GM21786 (cell line): ENCODE measurements at regions not wholly inside any gene's neighbourhood (a gene's known extent, or its start where the extent isn't known, plus 50 kb on each side); places are given as distances from the start of the nearest gene placed in this dataset.

Experiments
- ATAC-seq: cut with Tn5 transposase; IDR thresholded peaks from one replicate; pipeline ENCODE4 v1.9.1; 2021; ENCODE audit not compliant: unreplicated experiment

DNA sequence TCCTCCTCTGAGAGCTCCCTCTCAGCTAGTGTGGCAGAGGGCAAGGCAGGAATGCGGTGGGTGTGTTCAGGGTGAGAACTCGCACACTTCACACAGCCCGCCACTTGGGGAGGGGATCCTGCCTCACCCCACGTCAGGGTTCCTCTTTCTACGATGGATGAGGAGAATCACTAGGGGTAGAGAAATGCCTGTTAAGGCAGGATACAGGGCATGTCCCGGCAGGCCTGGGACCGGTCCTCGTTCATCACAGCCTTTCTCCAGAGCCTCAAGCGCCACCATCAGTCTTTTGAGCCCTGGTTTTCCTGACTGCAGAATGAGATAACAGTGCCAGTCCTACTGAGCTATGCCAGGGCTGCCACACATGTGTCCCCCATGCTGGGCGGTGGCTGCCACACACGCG, 546.7 kb upstream of the ADARB2 start:
- no peak for ATAC-seq

DNA sequence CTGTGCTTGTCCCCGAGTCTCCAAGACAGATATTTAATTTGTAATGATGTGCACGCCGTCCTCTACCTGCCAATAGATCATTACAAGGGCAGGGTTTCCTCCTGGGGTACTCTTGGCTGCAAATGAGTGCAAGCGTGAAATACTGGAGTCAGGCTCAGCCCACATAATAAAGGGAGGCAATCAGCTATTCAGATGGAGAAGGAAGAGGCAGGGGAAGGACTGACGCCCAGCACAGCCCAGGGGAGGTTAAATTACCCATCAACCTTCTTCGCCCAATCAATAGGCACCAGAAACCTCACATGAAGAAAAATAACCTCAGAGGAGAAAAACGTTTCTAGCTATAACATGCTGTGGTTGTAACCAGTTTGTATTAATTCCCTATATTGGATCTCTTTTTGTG, 544.9 kb upstream of the ADARB2 start:
- ATAC-seq = no peak

DNA sequence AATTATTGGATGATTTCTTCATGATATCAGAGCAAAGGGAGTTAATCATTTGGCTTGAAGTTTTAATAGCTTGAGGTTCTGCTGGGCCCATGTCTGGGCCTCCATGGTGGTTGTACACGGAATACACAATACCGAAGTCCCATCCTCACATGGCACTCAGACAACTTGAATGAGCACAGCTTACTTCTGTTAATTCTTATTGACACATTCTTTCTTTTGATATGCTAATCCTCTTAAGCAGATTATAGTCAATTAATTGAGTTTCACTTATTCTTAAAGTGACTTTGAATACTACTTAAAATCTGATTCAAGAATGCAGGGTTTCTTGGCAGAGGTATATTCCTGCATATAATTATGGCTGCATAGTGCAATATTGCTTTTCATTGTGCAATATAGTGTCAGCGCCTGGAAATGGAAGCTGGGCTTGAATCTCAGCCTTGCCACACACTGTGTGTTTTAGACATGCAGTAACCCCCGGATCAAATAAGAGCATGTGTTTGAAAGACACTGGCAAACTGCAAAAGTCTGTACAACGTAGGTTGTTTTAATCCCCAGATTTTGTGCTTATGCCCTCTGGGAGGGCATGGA, 543.5 kb upstream of the ADARB2 start:
- no peak for ATAC-seq

DNA sequence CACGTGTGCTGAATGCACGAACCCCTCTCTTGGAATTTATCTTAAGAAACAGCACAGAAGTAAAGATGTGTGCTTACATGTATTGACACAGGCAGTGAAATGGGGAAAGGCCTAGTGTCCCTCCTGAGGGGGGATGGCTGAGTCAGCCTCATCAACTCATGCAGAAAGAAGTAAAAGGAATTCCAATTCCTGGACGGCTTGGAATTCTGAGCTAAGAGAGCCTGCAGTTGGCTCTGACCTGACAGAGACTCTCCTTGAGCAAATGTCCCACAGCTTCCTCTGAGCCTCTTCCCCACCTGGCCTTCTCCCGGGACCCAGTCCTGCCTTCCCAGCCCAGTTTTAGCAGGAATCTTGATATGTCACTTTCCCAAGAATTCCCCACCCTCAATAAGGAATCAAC, 542.4 kb upstream of the ADARB2 start:
- ATAC-seq = no peak

DNA sequence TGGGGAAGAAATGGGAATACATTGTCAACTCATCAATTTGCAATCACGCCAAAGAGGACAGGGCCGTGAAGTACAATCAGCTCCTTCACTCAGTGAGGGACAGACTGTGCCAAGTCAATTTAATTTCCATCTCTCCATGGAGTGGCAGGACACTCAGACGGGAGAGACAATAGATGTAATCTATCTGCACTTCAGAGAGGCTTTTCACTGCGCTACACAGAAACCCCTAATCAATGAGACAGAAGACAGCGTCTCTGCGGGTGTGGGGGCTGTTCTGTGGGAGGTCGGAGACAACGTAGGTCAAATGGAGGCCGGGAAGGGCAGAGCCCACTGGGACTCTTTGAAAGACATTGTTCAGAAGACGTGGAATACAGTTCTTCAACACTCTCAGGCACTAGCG, 541.0 kb upstream of the ADARB2 start:
- ATAC-seq = no peak

DNA sequence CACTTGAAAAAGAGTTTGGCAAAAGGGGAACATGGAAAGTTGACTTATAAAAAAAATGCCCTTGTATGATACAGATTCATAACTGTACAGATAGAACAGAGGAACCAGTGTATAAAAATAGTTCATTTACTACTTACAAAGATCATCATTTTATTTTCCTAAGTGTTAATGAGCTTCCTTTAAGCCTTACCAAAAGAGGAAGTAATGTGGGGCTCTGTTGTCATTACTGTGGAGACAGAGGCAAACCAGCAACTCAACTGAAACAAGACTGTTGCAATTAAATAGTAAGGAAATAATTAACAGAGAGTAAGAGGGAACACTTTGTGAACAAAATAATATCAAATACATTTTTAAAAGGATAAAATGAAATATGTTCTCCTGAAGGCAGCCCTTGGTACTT, 526.2 kb upstream of the ADARB2 start:
- no peak for ATAC-seq

DNA sequence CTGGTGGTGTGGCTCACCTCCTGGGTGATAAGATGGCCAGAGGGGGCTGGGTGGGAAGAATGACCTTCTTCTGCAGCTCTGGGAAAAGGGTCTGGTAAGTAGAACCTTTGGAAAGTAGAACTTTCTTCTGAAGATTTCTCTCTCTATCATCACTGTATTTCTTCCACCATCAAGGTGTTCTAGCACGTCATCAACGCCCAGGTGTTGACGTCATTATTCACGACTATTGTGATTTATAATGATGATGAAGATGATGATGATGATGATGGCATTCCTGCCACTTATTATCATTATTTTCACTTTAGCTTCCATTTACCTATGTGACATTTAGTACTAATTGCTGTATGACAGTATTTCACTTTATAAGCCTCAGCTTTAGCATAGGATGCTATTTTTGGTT, 525.6 kb upstream of the ADARB2 start:
- no peak for ATAC-seq

DNA sequence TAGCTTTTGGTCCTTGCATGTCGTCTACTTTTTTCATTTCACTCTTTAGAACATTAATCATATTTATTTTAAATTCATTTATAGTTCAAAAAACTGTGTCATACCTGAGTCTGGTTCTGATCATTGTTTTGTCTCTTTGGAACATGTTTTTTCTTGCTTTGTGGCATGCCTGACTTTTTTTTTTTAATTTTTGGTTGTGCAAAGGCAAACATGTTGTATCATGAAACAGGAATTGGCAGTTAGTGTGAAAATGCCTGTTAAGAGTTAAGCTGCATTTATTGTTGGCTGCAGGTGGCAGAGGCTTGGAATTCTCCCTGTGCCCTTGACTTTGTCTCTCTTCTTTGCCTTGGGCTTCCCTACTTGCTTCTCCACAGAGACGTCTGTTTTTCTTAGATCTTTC, 525.0 kb upstream of the ADARB2 start:
- ATAC-seq = no peak

DNA sequence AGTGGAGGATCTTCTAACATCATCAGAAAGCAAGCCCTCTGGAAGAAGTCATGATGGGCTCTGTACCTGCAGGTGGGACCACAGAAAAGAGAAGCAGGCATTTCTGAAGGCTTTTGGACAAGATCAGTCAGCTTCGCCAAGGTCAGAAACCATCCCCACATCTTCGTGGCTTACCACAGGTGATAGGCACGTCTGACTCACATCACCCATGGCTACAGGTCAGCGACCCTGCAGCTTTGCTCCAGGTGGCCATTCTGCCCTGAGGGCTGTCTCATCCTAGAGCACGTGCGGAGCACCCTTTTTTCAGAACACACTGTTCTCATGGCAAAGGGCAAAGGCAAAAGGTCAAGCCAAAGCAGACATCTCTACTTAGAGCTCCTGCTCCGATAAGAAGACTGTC, 518.9 kb upstream of the ADARB2 start:
- ATAC-seq = no peak

DNA sequence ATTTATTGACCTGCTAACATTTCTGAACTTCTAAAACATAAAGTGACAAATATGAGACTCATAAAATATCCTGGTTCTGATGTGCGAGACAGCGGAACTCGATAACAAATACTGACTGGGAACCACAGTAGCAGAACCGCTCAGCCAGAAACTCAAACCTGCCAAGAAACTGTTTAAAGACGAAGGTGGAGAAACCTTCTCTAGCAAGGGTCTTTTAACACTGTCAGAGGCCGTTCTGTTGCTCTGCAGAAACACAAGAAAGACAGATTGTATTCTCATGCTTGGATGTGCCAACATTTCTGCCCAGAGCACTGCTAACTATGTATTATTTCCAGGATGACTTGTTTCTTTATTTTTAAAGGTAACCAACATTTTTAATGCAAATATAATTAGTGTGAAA, 514.8 kb upstream of the ADARB2 start:
- no peak for ATAC-seq

DNA sequence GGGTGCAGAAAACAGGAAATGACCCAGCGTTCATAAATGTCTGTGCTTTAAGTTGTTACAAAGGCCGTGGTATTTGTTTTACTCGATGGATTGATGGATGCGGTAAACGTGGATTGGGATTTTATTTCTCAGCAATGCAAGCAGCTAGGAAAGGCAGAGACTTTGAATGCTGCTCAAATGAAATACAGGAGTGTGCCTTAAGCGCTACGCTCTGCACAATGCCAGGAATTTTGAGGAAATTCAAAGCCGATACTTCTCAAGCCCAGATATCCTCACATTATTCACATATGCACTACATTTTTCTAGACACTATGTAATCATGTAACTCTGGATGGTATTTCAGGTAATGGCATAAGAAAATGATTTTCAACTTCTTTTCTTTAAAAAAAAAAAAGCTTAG, 514.3 kb upstream of the ADARB2 start:
- ATAC-seq = no peak

DNA sequence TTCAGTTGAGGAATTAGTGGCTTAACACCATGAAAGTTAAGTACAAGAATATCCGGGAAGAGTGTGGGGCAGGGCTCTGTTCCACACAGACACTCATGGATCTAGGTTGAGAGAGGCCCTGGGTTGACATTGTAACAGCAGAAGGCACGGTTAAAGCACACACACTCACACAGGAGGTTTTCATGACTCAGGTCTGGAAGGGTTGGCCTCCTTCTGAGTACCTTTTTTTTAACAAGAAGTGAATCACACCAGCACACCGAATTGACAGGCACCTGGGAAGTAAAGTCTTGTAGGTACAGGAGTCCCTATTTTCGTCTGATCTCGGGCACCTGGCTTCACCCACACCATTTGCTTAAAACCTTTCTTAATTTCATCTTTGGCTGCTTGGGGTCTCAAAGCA, 509.4 kb upstream of the ADARB2 start:
- ATAC-seq = no peak

DNA sequence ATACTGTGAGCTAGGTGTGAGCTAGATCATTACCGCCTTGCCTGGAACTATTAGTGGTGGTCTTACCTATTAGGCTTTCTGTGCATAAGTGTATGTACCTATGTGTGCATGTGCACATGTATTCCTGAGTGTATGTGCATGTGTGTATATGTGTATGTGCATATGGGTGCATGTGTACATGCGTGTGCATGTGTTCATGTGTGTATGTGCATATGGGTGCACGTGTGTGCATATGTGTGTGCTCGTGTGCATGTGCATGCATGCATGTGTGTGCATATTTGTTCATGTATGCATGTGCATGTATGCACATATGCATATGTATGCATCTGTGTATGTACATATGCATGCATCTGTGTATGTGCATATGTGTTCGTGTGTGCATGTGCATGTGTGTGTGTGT, 508.3 kb upstream of the ADARB2 start:
- no peak for ATAC-seq

DNA sequence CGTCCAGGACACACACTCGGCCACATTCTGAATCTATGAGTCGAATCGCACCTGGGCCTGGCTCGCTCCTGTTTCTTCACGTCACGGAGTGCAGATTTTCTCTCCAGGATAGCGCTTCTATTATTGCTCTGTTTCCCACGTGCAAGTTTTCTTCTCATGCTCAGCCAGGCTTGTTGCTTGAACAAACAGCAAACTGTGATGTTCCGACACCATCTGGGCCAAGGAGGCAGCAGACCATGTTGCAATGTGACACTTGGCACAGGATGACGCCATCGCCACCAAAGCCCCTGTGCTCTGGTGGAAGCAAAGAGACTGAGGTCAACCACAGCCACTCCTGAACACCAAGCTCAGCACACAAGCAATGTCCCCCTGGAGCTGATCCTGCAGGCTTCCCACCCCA, 507.1 kb upstream of the ADARB2 start:
- no peak for ATAC-seq

DNA sequence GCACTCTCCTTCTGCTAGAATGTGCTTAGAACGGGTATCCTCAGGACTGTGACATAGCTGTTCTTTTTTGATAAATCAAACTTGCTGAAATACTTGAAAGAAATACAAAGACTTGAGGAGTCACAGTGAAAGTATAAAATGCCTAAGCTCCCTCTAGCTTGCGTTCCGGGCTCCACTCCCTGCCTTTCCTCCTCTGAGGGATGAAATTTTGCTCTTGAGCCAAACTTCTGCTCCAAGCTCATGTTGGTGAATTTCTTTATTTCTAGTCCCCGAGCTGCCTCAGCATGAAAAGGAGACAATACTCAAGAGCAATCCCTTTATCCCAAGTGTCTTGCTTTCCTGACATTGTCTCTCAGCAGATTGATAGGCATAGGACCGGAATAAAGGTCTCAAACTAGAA, 499.6 kb upstream of the ADARB2 start:
- no peak for ATAC-seq

DNA sequence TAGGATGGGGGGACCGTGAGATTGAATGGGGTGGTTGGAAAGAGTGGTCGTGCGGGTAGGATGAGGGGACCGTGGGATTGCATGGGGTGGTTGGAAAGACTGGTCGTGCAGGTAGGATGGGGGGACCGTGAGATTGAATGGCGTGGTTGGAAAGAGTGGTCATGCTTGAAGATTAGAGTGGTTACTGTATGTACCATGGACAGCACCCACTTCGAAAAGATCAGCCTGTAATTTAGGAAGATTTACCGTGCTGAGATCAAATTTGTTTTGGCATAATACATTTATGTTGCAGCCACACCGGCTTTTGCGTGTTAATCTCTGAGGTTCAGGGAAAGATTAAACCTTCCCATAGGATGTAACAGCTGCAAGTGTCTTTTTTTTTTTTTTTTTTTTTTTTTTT, 495.2 kb upstream of the ADARB2 start:
- ATAC-seq = no peak

DNA sequence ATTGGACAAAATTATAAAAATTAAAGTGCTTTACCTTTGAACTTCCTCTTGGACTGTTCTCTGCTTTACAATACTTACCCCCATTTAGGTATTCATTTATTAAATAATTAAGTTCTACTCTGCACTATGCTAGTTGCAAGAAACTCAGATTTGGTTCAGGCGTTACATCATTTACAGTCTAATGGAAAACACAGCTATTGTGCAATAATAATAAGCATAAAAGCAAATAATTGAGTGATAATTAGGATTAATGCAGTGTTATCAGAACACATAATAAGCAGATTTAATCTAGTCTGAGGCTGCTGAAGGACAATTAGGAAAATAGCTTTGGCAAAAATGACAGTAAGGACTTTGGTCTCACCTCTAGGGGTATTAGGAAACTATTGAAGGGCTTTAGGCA, 493.2 kb upstream of the ADARB2 start:
- ATAC-seq = no peak

DNA sequence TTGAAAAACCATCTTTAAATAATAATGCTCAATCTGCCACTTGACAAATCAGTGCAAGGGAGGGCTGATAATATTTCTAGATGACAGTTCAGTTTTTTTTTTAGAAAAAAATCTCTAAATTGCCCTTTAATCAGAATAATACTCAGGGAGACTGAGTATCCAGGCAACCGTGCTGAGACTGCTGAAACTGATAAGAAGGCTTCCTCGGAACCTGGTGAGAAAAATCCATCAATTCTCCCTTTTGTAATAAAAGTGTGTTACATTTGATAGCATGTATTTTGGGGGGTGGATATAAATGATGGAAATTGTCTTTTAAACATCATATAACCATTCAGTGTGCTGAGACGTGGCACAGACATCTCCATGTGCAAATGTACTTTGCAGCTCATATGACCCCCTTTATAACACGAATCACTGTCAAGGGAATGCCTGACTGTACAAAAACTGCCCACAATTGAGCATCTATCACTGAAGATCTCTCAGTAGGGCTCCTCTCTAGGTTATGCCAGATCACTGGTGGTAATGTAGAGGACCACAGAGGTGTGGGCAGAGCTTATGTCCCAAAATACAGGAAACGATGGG, 491.1 kb upstream of the ADARB2 start:
- no peak for ATAC-seq

DNA sequence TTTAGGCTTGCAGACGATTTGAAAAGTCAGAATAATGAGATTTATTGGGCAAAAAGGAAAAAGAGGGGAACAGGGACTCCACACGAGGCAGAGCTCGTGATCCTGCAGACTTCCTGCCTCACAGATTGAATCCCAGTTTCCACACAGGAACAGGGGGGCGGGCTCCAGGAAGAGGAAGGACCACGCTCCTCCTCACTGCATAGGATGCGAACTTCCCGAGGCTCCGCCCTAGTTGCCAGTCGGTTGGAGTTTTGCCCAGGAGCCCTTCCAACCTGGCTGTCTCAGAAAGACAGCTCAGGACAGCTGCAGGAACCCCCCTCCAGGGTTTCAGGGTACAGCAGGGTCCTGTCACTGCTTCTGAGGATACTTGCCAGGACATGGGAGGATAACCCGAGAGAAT, 488.3 kb upstream of the ADARB2 start:
- ATAC-seq = no peak

DNA sequence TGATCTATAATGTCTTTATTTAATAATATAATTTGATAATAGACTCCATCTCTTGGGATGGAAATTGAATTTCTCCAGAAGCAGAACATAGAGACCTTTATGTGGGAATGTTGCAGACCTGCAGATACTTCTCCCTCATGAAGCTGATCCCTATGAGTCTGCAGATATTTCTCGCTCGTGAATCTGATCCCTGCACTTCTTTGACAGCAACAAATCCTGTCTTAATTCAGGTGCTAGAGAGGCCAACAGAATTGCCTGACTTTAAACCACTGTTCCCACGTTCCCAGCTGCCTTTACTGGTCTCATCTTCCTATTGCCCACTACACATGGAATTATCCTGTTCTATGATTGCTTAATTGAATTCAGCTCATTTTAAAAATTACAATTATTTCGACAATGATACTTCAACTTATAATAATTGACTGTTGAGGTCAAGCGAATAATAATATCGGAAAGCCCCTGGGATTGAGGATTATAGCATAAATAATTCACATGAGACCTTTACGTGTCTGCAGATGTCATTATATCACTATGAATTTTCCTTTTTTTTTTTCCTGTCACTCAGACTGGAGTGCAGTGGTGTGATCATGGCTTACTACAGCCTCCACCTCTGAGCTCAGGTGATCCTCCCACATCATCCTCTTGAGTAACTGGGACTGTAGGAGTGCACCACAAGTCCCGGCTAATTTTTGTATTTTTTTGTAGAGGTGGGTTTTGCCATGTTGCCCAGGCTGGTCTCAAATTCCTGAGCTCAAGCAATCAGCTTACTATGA, 486.4 kb upstream of the ADARB2 start:
- no peak for ATAC-seq

DNA sequence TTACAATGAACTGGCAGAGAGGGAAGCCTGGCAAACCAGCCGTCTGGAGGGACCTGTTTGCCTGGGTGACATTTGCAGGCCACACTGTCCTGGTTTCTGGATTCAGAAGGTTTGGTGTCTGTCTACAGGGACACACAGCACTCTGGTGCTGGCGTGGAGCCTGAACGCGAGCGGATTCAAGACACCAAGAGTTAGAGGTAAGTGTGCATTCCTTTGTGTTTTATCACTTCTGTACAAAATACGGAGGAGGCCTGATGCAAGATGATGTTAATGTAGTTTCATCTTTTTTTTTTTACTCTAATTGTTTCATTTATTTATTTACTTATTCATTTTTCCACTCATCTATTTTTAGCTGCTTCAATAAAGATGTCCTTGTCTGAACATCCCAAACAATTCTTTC, 485.3 kb upstream of the ADARB2 start:
- ATAC-seq = no peak

DNA sequence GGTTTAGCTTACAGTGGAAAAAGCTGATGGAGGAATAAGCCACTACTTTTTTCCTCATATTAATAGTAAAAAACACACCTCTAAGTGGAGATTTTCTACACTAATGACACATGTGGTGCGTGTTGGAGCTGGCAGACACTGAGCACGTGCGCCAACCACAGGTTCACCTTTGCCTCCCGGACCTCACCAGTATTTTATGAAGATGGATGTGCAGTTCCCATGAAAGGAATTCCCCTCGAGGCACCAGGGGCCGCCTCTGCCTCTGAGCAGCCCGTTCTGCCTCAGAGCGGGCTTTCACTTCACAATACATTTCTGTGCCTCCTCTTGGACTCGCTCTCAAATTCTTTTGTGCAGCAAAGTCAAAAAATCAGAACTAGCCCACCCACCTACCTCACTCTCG, 477.5 kb upstream of the ADARB2 start:
- no peak for ATAC-seq

DNA sequence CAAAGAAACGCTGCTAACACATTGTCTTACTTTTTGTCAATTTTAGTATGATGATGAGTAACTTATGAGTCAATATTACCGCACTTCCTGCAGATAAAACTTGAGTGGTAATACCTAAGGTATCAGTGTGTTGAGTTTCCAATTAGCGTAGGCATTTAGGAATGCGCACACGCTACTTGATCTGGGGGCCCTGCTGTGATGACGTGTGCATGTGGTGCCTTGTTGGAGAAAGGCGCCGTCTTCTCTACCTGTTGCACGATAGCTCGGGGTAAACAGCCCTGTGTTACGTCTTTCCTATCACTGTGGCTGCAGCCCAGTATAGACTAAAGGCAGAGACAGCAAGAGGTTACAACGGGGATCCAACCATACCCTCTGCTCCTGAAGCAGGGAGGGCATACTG, 476.8 kb upstream of the ADARB2 start:
- ATAC-seq = no peak
